Osteocyte (in vitro differentiated cells): ENCODE measurements at regions not wholly inside any gene's neighbourhood (a gene's known extent, or its start where the extent isn't known, plus 50 kb on each side); places are given as distances from the start of the nearest gene placed in this dataset.

Source experiments
- DNase-seq: peaks from one replicate; pipeline ENCODE4 v3.0.0; 2021; ENCODE audit warnings: mixed read lengths; ENCODE audit not compliant: unreplicated experiment; ENCODE audit errors: extremely low spot score
- H3K27ac Mint-ChIP-seq: one replicate; pipeline ENCODE4 v1.8.0; 2021; ENCODE audit warnings: mild to moderate bottlenecking, mixed read lengths; ENCODE audit not compliant: unreplicated experiment
- H3K27me3 Mint-ChIP-seq: one replicate; pipeline ENCODE4 v1.8.0; 2021; ENCODE audit warnings: mixed read lengths; ENCODE audit not compliant: unreplicated experiment
- H3K36me3 Mint-ChIP-seq: one replicate; pipeline ENCODE4 v1.8.0; 2021; ENCODE audit warnings: mixed read lengths; ENCODE audit not compliant: unreplicated experiment
- H3K4me1 Mint-ChIP-seq: one replicate; pipeline ENCODE4 v1.8.0; 2021; ENCODE audit warnings: mixed read lengths; ENCODE audit not compliant: unreplicated experiment
- H3K4me3 Mint-ChIP-seq: one replicate; pipeline ENCODE4 v1.8.0; 2021; ENCODE audit warnings: mild to moderate bottlenecking, moderate library complexity, mixed read lengths; ENCODE audit not compliant: unreplicated experiment
- H3K9me3 Mint-ChIP-seq: one replicate; pipeline ENCODE4 v1.8.0; 2021; ENCODE audit warnings: mixed read lengths; ENCODE audit not compliant: unreplicated experiment
- TF ChIP-seq, protein P1 (sequence below): fragments of 200-600 bp; sonication (generic); IDR thresholded peaks from 2 replicates; pipeline ENCODE4 v1.5.0; 2021; ENCODE audit warnings: antibody characterized with exemption, mild to moderate bottlenecking, moderate library complexity

DNA sequence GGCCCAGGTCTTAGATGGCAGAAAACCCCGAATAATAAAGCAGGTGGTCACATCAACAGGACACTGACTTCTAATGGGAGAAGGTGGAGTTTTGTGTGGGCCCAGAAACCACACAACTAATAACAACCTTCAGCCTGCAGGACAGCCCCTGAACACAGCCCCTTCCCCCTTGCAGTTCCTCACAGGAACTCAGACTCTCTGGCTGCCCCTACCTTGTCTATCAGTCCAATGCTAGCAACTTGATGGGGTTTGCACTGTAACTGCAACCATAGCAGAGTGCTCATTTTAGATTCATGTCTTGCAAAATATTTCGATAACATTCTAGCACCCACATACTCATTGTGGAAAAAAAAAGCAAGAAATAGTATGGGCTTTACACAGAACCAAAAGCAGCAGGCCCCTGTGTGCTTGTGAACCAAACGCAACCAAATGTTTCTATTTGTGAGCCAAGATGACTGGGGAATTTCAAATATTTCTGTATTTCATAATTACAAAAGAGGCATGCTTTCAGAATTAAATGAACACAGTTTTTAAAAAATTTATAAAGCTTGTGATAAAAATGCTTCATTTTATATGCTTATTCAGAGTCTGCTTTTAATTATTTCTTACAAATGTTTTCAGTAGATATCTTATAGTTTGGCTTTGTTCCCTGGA lies 62.7 kb upstream of the PDE4D start:
- Mint-ChIP-seq H3K27me3 (peaks cover 2% of the 10 kb centered on the region), H3K9me3 (no peaks in the 10 kb centered on the region), H3K36me3 (no peaks in the 10 kb centered on the region), H3K4me1 (no peaks in the 10 kb centered on the region), H3K4me3 (no peak overlapping the region), H3K27ac (no peak overlapping the region)
- TF ChIP-seq, protein P1, sequence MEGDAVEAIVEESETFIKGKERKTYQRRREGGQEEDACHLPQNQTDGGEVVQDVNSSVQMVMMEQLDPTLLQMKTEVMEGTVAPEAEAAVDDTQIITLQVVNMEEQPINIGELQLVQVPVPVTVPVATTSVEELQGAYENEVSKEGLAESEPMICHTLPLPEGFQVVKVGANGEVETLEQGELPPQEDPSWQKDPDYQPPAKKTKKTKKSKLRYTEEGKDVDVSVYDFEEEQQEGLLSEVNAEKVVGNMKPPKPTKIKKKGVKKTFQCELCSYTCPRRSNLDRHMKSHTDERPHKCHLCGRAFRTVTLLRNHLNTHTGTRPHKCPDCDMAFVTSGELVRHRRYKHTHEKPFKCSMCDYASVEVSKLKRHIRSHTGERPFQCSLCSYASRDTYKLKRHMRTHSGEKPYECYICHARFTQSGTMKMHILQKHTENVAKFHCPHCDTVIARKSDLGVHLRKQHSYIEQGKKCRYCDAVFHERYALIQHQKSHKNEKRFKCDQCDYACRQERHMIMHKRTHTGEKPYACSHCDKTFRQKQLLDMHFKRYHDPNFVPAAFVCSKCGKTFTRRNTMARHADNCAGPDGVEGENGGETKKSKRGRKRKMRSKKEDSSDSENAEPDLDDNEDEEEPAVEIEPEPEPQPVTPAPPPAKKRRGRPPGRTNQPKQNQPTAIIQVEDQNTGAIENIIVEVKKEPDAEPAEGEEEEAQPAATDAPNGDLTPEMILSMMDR = no peak
- no peak for DNase-seq

DNA sequence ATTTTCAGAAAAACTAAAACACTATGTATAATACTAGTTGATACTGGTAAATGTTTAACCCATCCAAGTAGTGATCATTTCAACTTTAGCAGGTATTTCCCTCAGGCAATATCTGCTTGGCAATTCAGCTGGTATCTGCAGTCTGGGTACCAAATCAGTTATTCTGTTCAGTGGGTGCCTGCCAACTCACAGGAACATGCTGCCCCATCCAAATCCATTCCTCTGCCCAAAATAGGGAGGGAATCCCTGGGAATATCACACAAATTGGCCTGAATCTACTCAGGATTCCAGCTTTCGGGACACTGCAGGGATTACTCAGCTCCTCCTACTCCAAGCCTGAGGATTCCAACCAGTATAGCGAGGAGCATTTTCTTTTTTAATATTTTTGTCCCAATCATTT lies 61.7 kb upstream of the PDE4D start:
- H3K36me3 Mint-ChIP-seq = no peaks in the 10 kb centered on the region
- TF ChIP-seq, protein P1 = no peak
- H3K9me3 Mint-ChIP-seq = no peaks in the 10 kb centered on the region
- H3K27me3 Mint-ChIP-seq = peaks cover 2% of the 10 kb centered on the region
- H3K4me1 Mint-ChIP-seq = no peaks in the 10 kb centered on the region
- no peak overlapping the region for H3K27ac Mint-ChIP-seq
- DNase-seq = no peak
- H3K4me3 Mint-ChIP-seq = no peak overlapping the region

DNA sequence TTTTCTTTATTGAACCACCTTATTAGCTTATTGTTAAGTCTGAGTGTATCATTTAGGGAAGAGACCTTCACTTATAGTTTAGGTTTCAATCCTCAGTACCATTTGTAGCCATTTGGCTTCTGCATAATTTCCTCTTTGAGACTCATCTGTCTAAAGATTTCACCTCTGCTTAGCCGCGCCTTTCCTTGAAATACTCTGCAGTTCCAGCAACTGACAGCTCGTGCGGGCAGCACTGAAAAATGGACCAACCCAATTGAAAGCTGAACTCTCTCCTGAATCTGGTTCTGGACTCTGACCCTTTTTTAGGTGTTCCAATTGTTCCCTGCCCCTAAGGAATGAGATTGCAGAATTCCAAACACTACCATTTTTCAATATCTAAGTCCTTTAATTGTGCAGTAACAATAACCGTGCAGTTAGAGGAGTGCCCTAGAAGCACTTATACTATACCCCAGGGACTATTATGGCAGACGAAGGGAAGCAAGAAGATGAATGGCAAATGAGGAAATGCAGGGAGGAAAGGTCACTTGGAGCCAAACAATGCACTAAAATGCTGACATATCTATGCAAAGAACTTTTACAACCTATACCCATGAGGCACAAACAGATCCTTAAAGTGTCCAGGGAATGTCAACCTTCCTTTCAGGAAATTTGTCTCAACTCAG lies 50.1 kb upstream of the PDE4D start:
- TF ChIP-seq, protein P1 = no peak
- Mint-ChIP-seq H3K4me1 (no peaks in the 10 kb centered on the region), H3K27me3 (peaks cover 33% of the 10 kb centered on the region), H3K36me3 (no peaks in the 10 kb centered on the region), H3K4me3 (no peak overlapping the region), H3K27ac (no peak overlapping the region), H3K9me3 (no peaks in the 10 kb centered on the region)
- no peak for DNase-seq
